GM23248 (cell line): ENCODE measurements at regions not wholly inside any gene's neighbourhood (a gene's known extent, or its start where the extent isn't known, plus 50 kb on each side); places are given as distances from the start of the nearest gene placed in this dataset.

Source experiments
- EZH2 ChIP-seq: fragments of 200-600 bp; sonication (generic); IDR thresholded peaks from 2 replicates; pipeline ENCODE4 v1.6.1; 2018; ENCODE audit warnings: antibody characterized with exemption, mild to moderate bottlenecking; ENCODE audit not compliant: insufficient read depth, poor library complexity, severe bottlenecking
- EZH2phosphoT487 ChIP-seq: fragments of 200-600 bp; sonication (generic); IDR thresholded peaks from 2 replicates; pipeline ENCODE4 v1.6.1; 2018; ENCODE audit warnings: antibody characterized with exemption, moderate library complexity, mild to moderate bottlenecking, low read depth; ENCODE audit not compliant: insufficient read depth

GRCh38 chr3:193915099-193915498 is 220.8 kb upstream of the HES1 start:
- TF ChIP-seq EZH2, result no peak
- no peak for TF ChIP-seq EZH2phosphoT487
